GM18507 (cell line): ENCODE measurements at regions not wholly inside any gene's neighbourhood (a gene's known extent, or its start where the extent isn't known, plus 50 kb on each side); places are given as distances from the start of the nearest gene placed in this dataset.
"Not testable (repeated sequence)": the region's sequence is repeated elsewhere in the genome, so short reads cannot be mapped to it uniquely, and the experiment has no call there.

Experiments used
- DNase-seq: peaks from one replicate; pipeline ENCODE4 v3.0.0; 2011; ENCODE audit warnings: low read depth; ENCODE audit not compliant: insufficient read length; ENCODE audit errors: extremely low spot score
- FAIRE-seq: peaks from 2 replicates; lab custom pipeline; 2011; peaks lifted over from hg19 to GRCh38; lab: Jason Lieb, UNC

GRCh38 chr1:242828828-242829227 is 304.3 kb upstream of the PLD5 start:
- no peak for DNase-seq
- no peak for FAIRE-seq

- DNase-seq (no peak), FAIRE-seq (no peak)
Measured at GRCh38 chr1:242828199-242828598, 303.7 kb upstream of the PLD5 start.

- DNase-seq (no peak), FAIRE-seq (no peak)
Measured at GRCh38 chr1:242827538-242827937, 303.0 kb upstream of the PLD5 start.

GRCh38 chr1:242826701-242827336 is 302.3 kb upstream of the PLD5 start:
- FAIRE-seq (no peak), DNase-seq (no peak)

- FAIRE-seq (no peak), DNase-seq (no peak)
Measured at GRCh38 chr1:242824435-242824834, 299.9 kb upstream of the PLD5 start.

GRCh38 chr1:242813490-242814091 is 289.1 kb upstream of the PLD5 start:
- DNase-seq = no peak
- FAIRE-seq = peak; percentile 93

GRCh38 chr1:242811092-242811840 is 286.8 kb upstream of the PLD5 start:
- no peak for FAIRE-seq
- no peak for DNase-seq

- no peak for DNase-seq
- FAIRE-seq = no peak
Measured at GRCh38 chr1:242806324-242806723, 281.8 kb upstream of the PLD5 start.

GRCh38 chr1:242805360-242805759 is 280.9 kb upstream of the PLD5 start:
- not testable (repeated sequence) for DNase-seq, FAIRE-seq

- FAIRE-seq (no peak), DNase-seq (no peak)
Measured at GRCh38 chr1:242802973-242803372, 278.5 kb upstream of the PLD5 start.

- FAIRE-seq (peak; percentile 71), DNase-seq (no peak)
Measured at GRCh38 chr1:242800521-242800920, 276.0 kb upstream of the PLD5 start.

GRCh38 chr1:242797856-242798255 is 273.4 kb upstream of the PLD5 start:
- FAIRE-seq (no peak), DNase-seq (no peak)

- DNase-seq (no peak), FAIRE-seq (peak; percentile 78)
Measured at GRCh38 chr1:242788771-242789170, 264.3 kb upstream of the PLD5 start.

- no peak for DNase-seq
- no peak for FAIRE-seq
Measured at GRCh38 chr1:242787968-242788367, 263.5 kb upstream of the PLD5 start.

- FAIRE-seq = no peak
Measured at GRCh38 chr1:242784807-242785206, 260.3 kb upstream of the PLD5 start.

GRCh38 chr1:242784084-242784483 is 259.6 kb upstream of the PLD5 start:
- FAIRE-seq (peak; percentile 67), DNase-seq (no peak)

More at GRCh38 chr1:242784807-242785206, 260.3 kb upstream of the PLD5 start:
- no peak for DNase-seq

- DNase-seq = no peak
- FAIRE-seq = no peak
Measured at GRCh38 chr1:242774256-242774655, 249.8 kb upstream of the PLD5 start.

- FAIRE-seq = no peak
- no peak for DNase-seq
Measured at GRCh38 chr1:242770366-242770765, 245.9 kb upstream of the PLD5 start.

- FAIRE-seq = no peak
- DNase-seq = no peak
Measured at GRCh38 chr1:242764161-242764560, 239.7 kb upstream of the PLD5 start.

- FAIRE-seq = no peak
- no peak for DNase-seq
Measured at GRCh38 chr1:242761556-242761955, 237.1 kb upstream of the PLD5 start.

GRCh38 chr1:242754926-242755325 is 230.4 kb upstream of the PLD5 start:
- DNase-seq (no peak), FAIRE-seq (no peak)
